H1 (cell line): ENCODE measurements at regions not wholly inside any gene's neighbourhood (a gene's known extent, or its start where the extent isn't known, plus 50 kb on each side); places are given as distances from the start of the nearest gene placed in this dataset.

Experiments
- CTCF ChIA-PET: fragments of 300-600 bp; sonication (Branson Sonifier 250); formaldehyde crosslinking; loops from one replicate; lab custom pipeline; 2021; ENCODE audit not compliant: partially characterized antibody; lab: Charles Lee
- POLR2A ChIA-PET: fragments of 300-600 bp; sonication (Branson Sonifier 250); formaldehyde crosslinking; loops from one replicate; lab custom pipeline; 2021; ENCODE audit warnings: inconsistent platforms; ENCODE audit not compliant: partially characterized antibody; lab: Charles Lee
- DNase-seq, 2 experiments: peaks; one replicate each; pipeline versions ENCODE4 v3.0.0 to v3.0.0-alpha.2; 2010 to 2022; ENCODE audit warnings: low spot score in 2 of 2, low read depth in 1 of 2, mixed read lengths in 1 of 2
- FAIRE-seq: peaks from 2 replicates; lab custom pipeline; 2011; peaks lifted over from hg19 to GRCh38; lab: Jason Lieb, UNC
- H2AFZ ChIP-seq: 2 replicates; pipeline ENCODE4 v1.8.1; 2012; ENCODE audit warnings: low read length, inconsistent platforms
- H2AK5ac ChIP-seq: 2 replicates; pipeline ENCODE4 v1.6.1; 2013; ENCODE audit warnings: low read depth, low read length
- H2BK120ac ChIP-seq: replicated peaks from 2 replicates; pipeline ENCODE3; 2013; ENCODE audit warnings: low read depth, low read length, inconsistent platforms
- H2BK12ac ChIP-seq: 2 replicates; pipeline ENCODE4 v1.6.1; 2013; ENCODE audit warnings: low read depth, low read length
- H2BK15ac ChIP-seq: 2 replicates; pipeline ENCODE4 v1.6.1; 2013; ENCODE audit warnings: low read length
- H2BK20ac ChIP-seq: 2 replicates; pipeline ENCODE4 v1.6.1; 2013; ENCODE audit warnings: low read length
- H2BK5ac ChIP-seq: 2 replicates; pipeline ENCODE4 v1.6.1; 2013; ENCODE audit warnings: low read depth, low read length
- H3K14ac ChIP-seq: 2 replicates; pipeline ENCODE4 v1.6.1; 2013; ENCODE audit warnings: inconsistent platforms; ENCODE audit not compliant: insufficient read length
- H3K18ac ChIP-seq: 2 replicates; pipeline ENCODE4 v1.6.1; 2013; ENCODE audit warnings: low read length; ENCODE audit errors: extremely low read depth
- H3K23ac ChIP-seq: 2 replicates; pipeline ENCODE4 v1.6.1; 2013; ENCODE audit warnings: inconsistent platforms; ENCODE audit not compliant: insufficient read length
- H3K23me2 ChIP-seq: 2 replicates; pipeline ENCODE4 v1.6.1; 2013; ENCODE audit warnings: low read depth, low read length
- H3K27ac ChIP-seq: 2 replicates; pipeline ENCODE4 v1.6.1; 2011; ENCODE audit warnings: low read depth, low read length, inconsistent platforms
- H3K27me3 ChIP-seq, 4 experiments: replicated peaks in 1 of 4; 1 replicate in 1 of 4; 2 replicates in 3 of 4; pipeline versions ENCODE4 v1.6.1 to v1.8.1; 2011 to 2013; ENCODE audit warnings: low read length in 3 of 4, mild to moderate bottlenecking in 3 of 4, inconsistent platforms in 2 of 4, mixed read lengths in 2 of 4, moderate library complexity in 1 of 4; ENCODE audit not compliant: control insufficient read depth in 3 of 4, insufficient read depth in 3 of 4; ENCODE audit errors: extremely low read depth in 1 of 4
- H3K36me3 ChIP-seq, 4 experiments: 2 replicates each; pipeline versions ENCODE4 v1.6.1 to v1.8.1; 2011 to 2013; ENCODE audit warnings: mild to moderate bottlenecking in 4 of 4, low read length in 3 of 4, moderate library complexity in 2 of 4, control low read depth in 1 of 4, inconsistent platforms in 1 of 4; ENCODE audit not compliant: insufficient read depth in 4 of 4, control insufficient read depth in 2 of 4
- H3K4ac ChIP-seq: replicated peaks from 2 replicates; pipeline ENCODE3; 2013; ENCODE audit warnings: low read length, low read depth, mixed read lengths, inconsistent platforms; ENCODE audit not compliant: insufficient read length
- H3K4me1 ChIP-seq, 4 experiments: replicated peaks in 1 of 4; 1 replicate in 1 of 4; 2 replicates in 3 of 4; pipeline versions ENCODE4 v1.6.1 to v1.8.1; 2011 to 2013; ENCODE audit warnings: low read length in 3 of 4, inconsistent platforms in 2 of 4, mixed read lengths in 1 of 4; ENCODE audit not compliant: insufficient read depth in 4 of 4, control insufficient read depth in 3 of 4
- H3K4me2 ChIP-seq, 2 experiments: 2 replicates each; pipeline versions ENCODE4 v1.6.1 to v1.8.1; 2011 to 2013; ENCODE audit warnings: low read depth in 2 of 2, low read length in 2 of 2, control low read depth in 1 of 2, inconsistent platforms in 1 of 2, mild to moderate bottlenecking in 1 of 2; ENCODE audit not compliant: insufficient read depth in 1 of 2
- H3K4me3 ChIP-seq, 4 experiments: fragments of 200-600, 300-600 bp in 1 of 4; sonication (generic), shearing (Covaris generic), sonication (Bioruptor Twin) in 1 of 4; 2 replicates each; pipeline versions ENCODE4 v1.5.1 to v1.8.1; 2011 to 2016; ENCODE audit warnings: low read length in 4 of 4, low read depth in 3 of 4, control low read depth in 2 of 4, inconsistent platforms in 2 of 4, mild to moderate bottlenecking in 2 of 4, mixed read lengths in 1 of 4, moderate library complexity in 1 of 4; ENCODE audit not compliant: insufficient read depth in 2 of 4; ENCODE audit errors: extremely low read depth in 1 of 4
- H3K56ac ChIP-seq: replicated peaks from 2 replicates; pipeline ENCODE3; 2013; ENCODE audit warnings: low read depth, mild to moderate bottlenecking, mixed read lengths, low read length, inconsistent platforms; ENCODE audit not compliant: insufficient read length
- H3K79me1 ChIP-seq: 2 replicates; pipeline ENCODE4 v1.6.1; 2013; ENCODE audit warnings: low read depth, low read length, control low read depth
- H3K79me2 ChIP-seq, 2 experiments: 2 replicates each; pipeline versions ENCODE4 v1.6.1 to v1.8.1; 2012 to 2013; ENCODE audit warnings: low read length in 2 of 2, mild to moderate bottlenecking in 2 of 2, inconsistent platforms in 1 of 2; ENCODE audit not compliant: insufficient read depth in 2 of 2, control insufficient read depth in 1 of 2
- H3K9ac ChIP-seq, 4 experiments: replicated peaks in 1 of 4; 1 replicate in 1 of 4; 2 replicates in 3 of 4; pipeline versions ENCODE4 v1.6.1 to v1.8.1; 2011 to 2013; ENCODE audit warnings: low read depth in 3 of 4, low read length in 3 of 4, control low read depth in 2 of 4, mild to moderate bottlenecking in 2 of 4, moderate library complexity in 2 of 4, inconsistent platforms in 1 of 4; ENCODE audit errors: extremely low read depth in 1 of 4
- H3K9me3 ChIP-seq, 2 experiments: 2 replicates each; pipeline versions ENCODE4 v1.6.1 to v1.8.1; 2012 to 2013; ENCODE audit warnings: mild to moderate bottlenecking in 2 of 2, moderate library complexity in 2 of 2, control low read depth in 1 of 2, inconsistent platforms in 1 of 2, low read depth in 1 of 2, low read length in 1 of 2, mixed read lengths in 1 of 2; ENCODE audit not compliant: insufficient read depth in 2 of 2
- H4K20me1 ChIP-seq, 2 experiments: replicated peaks in 1 of 2; 2 replicates each; pipeline versions ENCODE3 to v1.8.1; 2011 to 2013; ENCODE audit warnings: inconsistent platforms in 2 of 2, low read length in 2 of 2, mild to moderate bottlenecking in 1 of 2; ENCODE audit not compliant: insufficient read depth in 2 of 2, control insufficient read depth in 1 of 2
- H4K5ac ChIP-seq: 2 replicates; pipeline ENCODE4 v1.6.1; 2013; ENCODE audit warnings: low read length, low read depth, mixed read lengths, inconsistent platforms; ENCODE audit not compliant: insufficient read length
- H4K8ac ChIP-seq: 2 replicates; pipeline ENCODE4 v1.8.0; 2013; ENCODE audit warnings: mild to moderate bottlenecking, moderate library complexity, low read length, inconsistent platforms; ENCODE audit not compliant: insufficient read depth; ENCODE audit errors: extremely low read depth
- H4K91ac ChIP-seq: replicated peaks from 2 replicates; pipeline ENCODE3; 2013; ENCODE audit warnings: low read length, mixed read lengths, inconsistent platforms; ENCODE audit not compliant: insufficient read length
- CHD1 ChIP-seq: IDR thresholded peaks from 2 replicates; pipeline ENCODE4 v1.6.1; 2012; ENCODE audit warnings: low read depth, low read length, improper control_type of control experiment
- CTBP2 ChIP-seq: IDR thresholded peaks from 2 replicates; pipeline ENCODE4 v1.7.0; 2011; ENCODE audit warnings: borderline replicate concordance, mild to moderate bottlenecking, moderate library complexity, mixed read lengths, low read length; ENCODE audit not compliant: insufficient read depth, insufficient read length
- GABPA ChIP-seq: IDR thresholded peaks from 2 replicates; pipeline ENCODE4 v1.6.1; 2011; ENCODE audit warnings: mild to moderate bottlenecking, low read length, moderate library complexity, borderline replicate concordance; ENCODE audit not compliant: insufficient read depth
- KDM5A ChIP-seq: fragments of 200-600 bp; IDR thresholded peaks from 2 replicates; pipeline ENCODE4 v1.7.1; 2012; ENCODE audit warnings: mild to moderate bottlenecking, low read length, inconsistent platforms, mixed read lengths
- MAFK ChIP-seq: IDR thresholded peaks from 2 replicates; pipeline ENCODE4 v1.6.1; 2012; ENCODE audit warnings: low read depth, mild to moderate bottlenecking, improper control_type of control experiment, low read length
- POU5F1 ChIP-seq: IDR thresholded peaks from 2 replicates; pipeline ENCODE4 v1.6.1; 2011; ENCODE audit warnings: low read depth, mild to moderate bottlenecking, low read length, moderate library complexity
- SAP30 ChIP-seq: fragments of 300-600 bp; sonication (generic); IDR thresholded peaks from 2 replicates; pipeline ENCODE4 v1.7.1; 2012; ENCODE audit warnings: low read length, moderate library complexity, mild to moderate bottlenecking, inconsistent platforms; ENCODE audit not compliant: insufficient read depth, insufficient replicate concordance
- SIRT6 ChIP-seq: IDR thresholded peaks from one replicate; pipeline ENCODE4 v1.7.1; 2012; ENCODE audit warnings: low read length, inconsistent platforms
- WGBS, 2 experiments: shearing (Covaris generic) in 1 of 2; methylation state at CpG; one replicate each; pipeline versions ENCODE4 v1.1.6 to v1.1.7; 2013 to 2015; ENCODE audit warnings: low lambda C conversion rate in 2 of 2, mixed read lengths in 2 of 2, inconsistent platforms in 1 of 2, low coverage in 1 of 2, missing lambda C conversion rate in 1 of 2; ENCODE audit not compliant: insufficient replicate concordance in 2 of 2, insufficient coverage in 1 of 2, insufficient read length in 1 of 2; ENCODE audit errors: extremely low coverage in 1 of 2, missing lambda C conversion rate in 1 of 2; 5-methylcytosine and 5-hydroxymethylcytosine counted together

DNA sequence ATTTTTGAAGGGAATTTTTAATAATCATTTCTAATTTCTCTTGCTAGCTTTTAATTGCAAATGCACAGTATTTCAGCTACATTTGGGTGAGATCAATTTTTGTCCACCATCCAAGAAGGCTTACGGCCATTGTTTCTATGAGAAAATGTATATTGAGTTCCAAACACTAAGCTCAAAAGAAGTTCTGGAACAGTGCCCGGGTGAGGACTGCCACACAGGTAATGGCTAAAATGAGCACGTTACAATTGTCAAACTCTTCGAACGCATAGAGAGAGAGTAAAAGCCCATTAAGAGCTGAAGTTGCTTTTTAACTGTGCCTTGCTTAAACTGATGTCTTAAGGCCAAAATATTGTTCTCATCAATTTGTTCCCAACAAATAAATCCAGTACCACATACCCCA, 755.0 kb downstream of the DIAPH3 start:
- no peak overlapping the region for H2BK15ac ChIP-seq
- H4K5ac ChIP-seq: peak overlapping the region; percentile 72
- peak overlapping the region; percentile 96 for H2BK12ac ChIP-seq
- ChIA-PET CTCF (interaction anchor here (0.5 to 2.1 kb wide), 9 partner anchors 10 to 914 kb away, joined by 3 to 15 read pairs (median 5); no protein-coding TSS in a partner anchor), POLR2A (no interaction called here)
- peak overlapping the region; percentile 89 for H2BK120ac ChIP-seq
- H3K79me1 ChIP-seq: no peaks in the 10 kb centered on the region
- no peak for FAIRE-seq
- no peak overlapping the region for H3K4me3 ChIP-seq
- H2BK20ac ChIP-seq: peak overlapping the region; percentile 91
- no peak overlapping the region for H3K23ac ChIP-seq
- H3K14ac ChIP-seq: no peak overlapping the region
- peak overlapping the region; percentile 80 for H3K4ac ChIP-seq
- no peaks in the 10 kb centered on the region; a peak in 2 of 7 replicates for H3K27me3 ChIP-seq
- no peak for DNase-seq
- H3K4me1 ChIP-seq: peaks cover 0 to 23% (median 16%) of the 10 kb centered on the region in 4 experiments; a peak in 5 of 7 replicates
- H3K9me3 ChIP-seq: peaks cover 15 to 17% of the 10 kb centered on the region in 2 experiments; a peak in 3 of 4 replicates
- peaks cover 0 to 10% (median 2%) of the 10 kb centered on the region in 4 experiments; a peak in 2 of 8 replicates for H3K36me3 ChIP-seq
- no peak overlapping the region for H4K8ac ChIP-seq
- H3K79me2 ChIP-seq: no peaks in the 10 kb centered on the region
- 93% methylated on average over 5 of the region's 5 CpGs; no CpG with 5 or more reads in 1 of the 2 experiments for WGBS, 2 experiments
- H3K23me2 ChIP-seq: no peaks in the 10 kb centered on the region
- H3K9ac ChIP-seq: peak overlapping the region in 1 of 4 experiments; percentile 53; a peak in 2 of 7 replicates
- H3K4me2 ChIP-seq: peak overlapping the region in 1 of 2 experiments; percentile 33; a peak in 2 of 4 replicates
- peak overlapping the region; percentile 81 for H4K91ac ChIP-seq
- H4K20me1 ChIP-seq: no peaks in the 10 kb centered on the region
- 0 out of 2 replicates have a peak overlapping the region, but pooled peaks have one; percentile 63 for H2BK5ac ChIP-seq
- no peak overlapping the region for H3K56ac ChIP-seq
- no peak overlapping the region for H2AFZ ChIP-seq
- H2AK5ac ChIP-seq: no peak overlapping the region; the same call in 1 of the 2 replicates
- peak overlapping the region; percentile 78; the same call in 1 of the 2 replicates for H3K27ac ChIP-seq
- 0 out of 2 replicates have a peak overlapping the region, but pooled peaks have one; percentile 89 for H3K18ac ChIP-seq
- no peak for TF ChIP-seq SAP30
- TF ChIP-seq KDM5A: no peak
- TF ChIP-seq CTBP2: no peak
- TF ChIP-seq POU5F1: no peak
- no peak for TF ChIP-seq CHD1
- TF ChIP-seq MAFK: no peak
- no peak for TF ChIP-seq GABPA
- no peak for TF ChIP-seq SIRT6
